COLO668 (cell line): ENCODE measurements at regions not wholly inside any gene's neighbourhood (a gene's known extent, or its start where the extent isn't known, plus 50 kb on each side); places are given as distances from the start of the nearest gene placed in this dataset.
A peak's percentile ranks its signal among the peaks of the same experiment; 100 is the strongest.
"Not testable (repeated sequence)": the region's sequence is repeated elsewhere in the genome, so short reads cannot be mapped to it uniquely, and the experiment has no call there.

Experiments used
- DNase-seq: peaks from one replicate; lab custom pipeline; 2025; ENCODE audit not compliant: unreplicated experiment; lab: John Stamatoyannopoulos, UW

- DNase-seq: peak; percentile 21
Observed at GRCh38 chr2:104976603-104977120, 61.2 kb upstream of the MRPS9 start.

GRCh38 chr2:104977958-104978357 is 59.9 kb upstream of the MRPS9 start:
- DNase-seq: no peak

- not testable (repeated sequence) for DNase-seq
Observed at GRCh38 chr2:104979786-104980185, 58.1 kb upstream of the MRPS9 start.

- DNase-seq: no peak
Observed at GRCh38 chr2:104982111-104982510, 55.8 kb upstream of the MRPS9 start.
